NCI-H128 (cell line): ENCODE measurements at regions not wholly inside any gene's neighbourhood (a gene's known extent, or its start where the extent isn't known, plus 50 kb on each side); places are given as distances from the start of the nearest gene placed in this dataset.

Experiments
- DNase-seq: peaks from one replicate; lab custom pipeline; 2025; ENCODE audit not compliant: unreplicated experiment; lab: John Stamatoyannopoulos, UW

GRCh38 chr6:149264629-149265028 is 52.9 kb upstream of the TAB2 start:
- DNase-seq: no peak

GRCh38 chr6:149265945-149266344 is 51.6 kb upstream of the TAB2 start:
- no peak for DNase-seq

GRCh38 chr6:149266659-149267058 is 50.9 kb upstream of the TAB2 start:
- no peak for DNase-seq

GRCh38 chr6:149267072-149267471 is 50.4 kb upstream of the TAB2 start:
- DNase-seq: no peak

- DNase-seq: no peak
These were observed 49.9 kb upstream of the TAB2 start for GRCh38 chr6:149267513-149268043.
